DOHH2 (cell line): ENCODE measurements at regions not wholly inside any gene's neighbourhood (a gene's known extent, or its start where the extent isn't known, plus 50 kb on each side); places are given as distances from the start of the nearest gene placed in this dataset.

Experiments
- CTCF ChIP-seq: fragments of 200-600 bp; sonication (generic); IDR thresholded peaks from one replicate; pipeline ENCODE4 v1.5.1; 2014; ENCODE audit warnings: antibody characterized with exemption, mild to moderate bottlenecking, low read depth, low read length; ENCODE audit not compliant: poor library complexity, severe bottlenecking
- EZH2phosphoT487 ChIP-seq: fragments of 200-600 bp; sonication (generic); IDR thresholded peaks from 2 replicates; pipeline ENCODE4 v1.6.1; 2017; ENCODE audit warnings: borderline replicate concordance, mild to moderate bottlenecking, antibody characterized with exemption, low read length, moderate library complexity, mixed read lengths

GRCh38 chr19:5220361-5220760 lies 120.3 kb downstream of the PTPRS start:
- TF ChIP-seq EZH2phosphoT487 (no peak), CTCF (no peak)
